GM18520 (cell line): ENCODE measurements at regions not wholly inside any gene's neighbourhood (a gene's known extent, or its start where the extent isn't known, plus 50 kb on each side); places are given as distances from the start of the nearest gene placed in this dataset.
"Not testable (repeated sequence)": the region's sequence is repeated elsewhere in the genome, so short reads cannot be mapped to it uniquely, and the experiment has no call there.

Source experiments
- ATAC-seq: cut with Tn5 transposase; IDR thresholded peaks from one replicate; pipeline ENCODE4 v1.9.1; 2021; ENCODE audit not compliant: unreplicated experiment

- ATAC-seq = not testable (repeated sequence)
Observed at GRCh38 chr12:9543341-9543740, 64.4 kb downstream of the KLRB1 start.

GRCh38 chr12:9542827-9543226, 64.9 kb downstream of the KLRB1 start:
- ATAC-seq = not testable (repeated sequence)

- not testable (repeated sequence) for ATAC-seq
Observed at GRCh38 chr12:9515925-9516324, 91.8 kb downstream of the KLRB1 start.

- not testable (repeated sequence) for ATAC-seq
Observed at GRCh38 chr12:9512695-9513094, 95.0 kb downstream of the KLRB1 start.

- ATAC-seq = not testable (repeated sequence)
Observed at GRCh38 chr12:9510392-9511011, 97.2 kb downstream of the KLRB1 start.

- no peak for ATAC-seq
Observed at GRCh38 chr12:9509464-9510161, 98.1 kb downstream of the KLRB1 start.

- no peak for ATAC-seq
Observed at GRCh38 chr12:9506746-9507145, 101.0 kb downstream of the KLRB1 start.

- not testable (repeated sequence) for ATAC-seq
Observed at GRCh38 chr12:9503384-9503783, 104.3 kb downstream of the KLRB1 start.

- ATAC-seq = not testable (repeated sequence)
Observed at GRCh38 chr12:9502845-9503244, 104.9 kb downstream of the KLRB1 start.

- not testable (repeated sequence) for ATAC-seq
Observed at GRCh38 chr12:9493325-9493724, 114.4 kb downstream of the KLRB1 start.

- ATAC-seq = not testable (repeated sequence)
Observed at GRCh38 chr12:9481289-9481688, 126.4 kb downstream of the KLRB1 start.

GRCh38 chr12:9474197-9474596, 133.5 kb downstream of the KLRB1 start:
- not testable (repeated sequence) for ATAC-seq

GRCh38 chr12:9473638-9474037, 134.1 kb downstream of the KLRB1 start:
- not testable (repeated sequence) for ATAC-seq

GRCh38 chr12:9471501-9471900, 136.2 kb downstream of the KLRB1 start:
- not testable (repeated sequence) for ATAC-seq

- not testable (repeated sequence) for ATAC-seq
Observed at GRCh38 chr12:9470367-9470766, 137.3 kb downstream of the KLRB1 start.

GRCh38 chr12:9469956-9470355, 137.8 kb downstream of the KLRB1 start:
- ATAC-seq = not testable (repeated sequence)

GRCh38 chr12:9469463-9469862, 138.3 kb downstream of the KLRB1 start:
- ATAC-seq = not testable (repeated sequence)

GRCh38 chr12:9468998-9469397, 138.7 kb downstream of the KLRB1 start:
- not testable (repeated sequence) for ATAC-seq

GRCh38 chr12:9468144-9468543, 139.6 kb downstream of the KLRB1 start:
- not testable (repeated sequence) for ATAC-seq

- no peak for ATAC-seq
Observed at GRCh38 chr12:9464408-9464807, 143.3 kb downstream of the KLRB1 start.

- ATAC-seq = not testable (repeated sequence)
Observed at GRCh38 chr12:9455516-9455915, 152.2 kb downstream of the KLRB1 start.

GRCh38 chr12:9454021-9454420, 153.7 kb downstream of the KLRB1 start:
- not testable (repeated sequence) for ATAC-seq
